Karpas-422 (cell line): ENCODE measurements at regions not wholly inside any gene's neighbourhood (a gene's known extent, or its start where the extent isn't known, plus 50 kb on each side); places are given as distances from the start of the nearest gene placed in this dataset.

Experiments
- DNase-seq: peaks from one replicate; pipeline ENCODE4 v3.0.0-alpha.2; 2015
- H2AFZ ChIP-seq: fragments of 200-600 bp; sonication (generic); 2 replicates; pipeline ENCODE4 v1.6.1; 2014; ENCODE audit warnings: antibody characterized with exemption, low read length, mixed read lengths
- H3K27ac ChIP-seq: fragments of 200-600 bp; sonication (generic); 2 replicates; pipeline ENCODE4 v1.5.1; 2014; ENCODE audit warnings: mild to moderate bottlenecking, low read length, moderate library complexity
- H3K27me3 ChIP-seq: fragments of 200-600 bp; sonication (generic); 2 replicates; pipeline ENCODE4 v1.6.1; 2014; ENCODE audit warnings: low read length, mixed read lengths
- H3K36me3 ChIP-seq: fragments of 200-600 bp; sonication (generic); 2 replicates; pipeline ENCODE4 v1.6.1; 2014; ENCODE audit warnings: low read length, mixed read lengths; ENCODE audit not compliant: insufficient read depth
- H3K4me1 ChIP-seq: fragments of 200-600 bp; sonication (generic); 2 replicates; pipeline ENCODE4 v1.6.1; 2014; ENCODE audit warnings: mild to moderate bottlenecking, low read length, mixed read lengths
- H3K4me2 ChIP-seq: fragments of 200-600 bp; sonication (generic); 2 replicates; pipeline ENCODE4 v1.6.1; 2014; ENCODE audit warnings: low read length, low read depth, mild to moderate bottlenecking; ENCODE audit not compliant: poor library complexity, severe bottlenecking
- H3K4me3 ChIP-seq: fragments of 200-600 bp; sonication (generic); 2 replicates; pipeline ENCODE4 v1.5.1; 2014; ENCODE audit warnings: mild to moderate bottlenecking, antibody characterized with exemption, low read length, mixed read lengths
- H3K79me2 ChIP-seq: fragments of 200-600 bp; sonication (generic); 2 replicates; pipeline ENCODE4 v1.6.1; 2014; ENCODE audit warnings: mild to moderate bottlenecking, low read length, mixed read lengths
- H3K9ac ChIP-seq: fragments of 200-600 bp; sonication (generic); 2 replicates; pipeline ENCODE4 v1.6.0; 2014; ENCODE audit warnings: low read length
- H3K9me2 ChIP-seq: fragments of 200-600 bp; sonication (generic), shearing (Covaris generic); replicated peaks from 2 replicates; pipeline ENCODE4 v1.6.0; 2014; ENCODE audit warnings: mild to moderate bottlenecking, low read length, moderate library complexity; ENCODE audit not compliant: insufficient read depth
- H3K9me3 ChIP-seq: fragments of 300-700, 200-600 bp; sonication (generic); 2 replicates; pipeline ENCODE4 v1.6.1; 2014; ENCODE audit warnings: low read length, mixed read lengths
- H4K20me1 ChIP-seq: fragments of 200-600 bp; sonication (generic); 2 replicates; pipeline ENCODE4 v1.6.1; 2014; ENCODE audit warnings: mild to moderate bottlenecking, antibody characterized with exemption, low read length, low read depth; ENCODE audit not compliant: insufficient read depth

DNA sequence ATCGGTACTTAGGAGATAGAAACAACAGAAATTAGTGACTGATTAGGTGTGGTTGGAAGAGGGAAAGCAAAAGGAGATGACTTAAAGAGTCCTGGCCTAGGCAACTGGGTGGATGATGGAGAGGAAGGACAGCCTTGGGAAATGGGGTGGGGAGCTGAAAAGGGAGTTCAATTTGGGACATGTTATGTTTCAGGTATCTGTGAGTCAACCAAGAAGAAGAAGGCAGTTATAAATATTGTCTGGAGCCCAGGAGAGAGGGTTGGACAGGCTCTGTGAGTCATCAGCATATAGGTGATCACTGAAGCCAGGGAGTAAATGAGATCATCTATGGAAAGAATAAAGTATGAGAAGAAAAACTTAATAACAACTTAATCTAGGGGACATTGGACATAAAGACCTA lies 357.7 kb downstream of the NPR3 start:
- no peaks in the 10 kb centered on the region for H3K4me1 ChIP-seq
- H3K27me3 ChIP-seq: no peaks in the 10 kb centered on the region
- H3K9me3 ChIP-seq: no peaks in the 10 kb centered on the region
- H3K4me2 ChIP-seq: no peak overlapping the region
- no peaks in the 10 kb centered on the region for H4K20me1 ChIP-seq
- H3K79me2 ChIP-seq: no peaks in the 10 kb centered on the region
- no peak overlapping the region for H3K9ac ChIP-seq
- no peak overlapping the region for H3K27ac ChIP-seq
- no peaks in the 10 kb centered on the region for H3K9me2 ChIP-seq
- no peaks in the 10 kb centered on the region for H3K36me3 ChIP-seq
- no peak for DNase-seq
- H2AFZ ChIP-seq: no peak overlapping the region
- no peak overlapping the region for H3K4me3 ChIP-seq

DNA sequence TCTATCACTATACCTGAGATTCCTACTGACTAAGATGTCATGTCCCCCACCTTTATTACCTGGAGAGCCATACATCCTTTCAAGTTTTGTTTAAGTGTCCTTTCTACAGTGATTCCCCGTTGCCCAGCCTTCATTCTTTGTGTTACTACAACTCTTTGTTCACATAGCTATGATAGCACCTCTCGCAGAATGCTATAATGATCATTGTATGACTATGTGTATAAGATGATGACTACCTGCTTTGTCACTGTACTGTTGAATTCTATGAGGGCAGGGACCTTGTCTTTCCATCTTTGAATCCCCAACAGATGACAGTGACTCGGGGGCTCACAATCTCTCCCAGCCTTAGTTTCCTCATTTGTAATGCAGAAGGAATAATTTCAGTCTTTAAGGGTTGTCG lies 361.2 kb downstream of the NPR3 start:
- Histone ChIP-seq H3K9me3 (no peaks in the 10 kb centered on the region), H3K27ac (no peak overlapping the region), H3K9me2 (no peaks in the 10 kb centered on the region), H3K79me2 (no peaks in the 10 kb centered on the region), H3K4me3 (no peak overlapping the region), H3K4me1 (no peaks in the 10 kb centered on the region), H3K9ac (no peak overlapping the region), H4K20me1 (no peaks in the 10 kb centered on the region), H3K27me3 (no peaks in the 10 kb centered on the region), H2AFZ (no peak overlapping the region), H3K4me2 (no peak overlapping the region), H3K36me3 (no peaks in the 10 kb centered on the region)
- DNase-seq: no peak

GRCh38 chr5:33072726-33073125 lies 361.6 kb downstream of the NPR3 start:
- Histone ChIP-seq H3K27ac (no peak overlapping the region), H3K4me3 (no peak overlapping the region), H3K4me2 (no peak overlapping the region), H3K36me3 (no peaks in the 10 kb centered on the region), H2AFZ (no peak overlapping the region), H3K27me3 (no peaks in the 10 kb centered on the region), H3K4me1 (no peaks in the 10 kb centered on the region), H3K9me3 (no peaks in the 10 kb centered on the region), H3K79me2 (no peaks in the 10 kb centered on the region), H3K9ac (no peak overlapping the region), H3K9me2 (no peaks in the 10 kb centered on the region), H4K20me1 (no peaks in the 10 kb centered on the region)
- DNase-seq: no peak

DNA sequence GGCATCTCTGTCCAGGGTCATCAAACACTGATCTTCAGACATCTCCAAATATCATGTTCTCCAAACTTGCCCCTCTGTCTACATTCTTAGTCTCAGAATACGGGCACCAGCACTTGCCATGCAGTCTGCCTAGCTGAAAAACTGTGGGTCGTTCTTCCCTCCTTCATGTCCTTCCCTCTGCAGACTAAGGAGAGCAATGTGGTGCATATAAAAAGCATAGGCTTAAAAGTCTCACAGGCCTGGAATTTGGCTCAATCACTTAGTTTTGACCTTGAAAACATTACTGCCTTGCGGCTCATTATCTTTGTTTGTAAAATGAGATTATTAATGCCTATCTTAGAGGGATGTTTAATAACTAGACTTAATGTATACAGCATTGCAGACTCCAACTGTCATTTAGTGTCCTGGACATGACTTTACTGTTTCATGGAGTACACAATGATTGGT lies 362.8 kb downstream of the NPR3 start:
- Histone ChIP-seq H3K27me3 (no peaks in the 10 kb centered on the region), H3K9me3 (no peaks in the 10 kb centered on the region), H3K9ac (no peak overlapping the region), H3K4me3 (no peak overlapping the region), H3K4me2 (no peak overlapping the region), H3K9me2 (no peaks in the 10 kb centered on the region), H4K20me1 (no peaks in the 10 kb centered on the region), H3K36me3 (no peaks in the 10 kb centered on the region), H3K27ac (no peak overlapping the region), H2AFZ (no peak overlapping the region), H3K79me2 (no peaks in the 10 kb centered on the region), H3K4me1 (no peaks in the 10 kb centered on the region)
- DNase-seq: no peak

- no peaks in the 10 kb centered on the region for H3K79me2 ChIP-seq
- no peak overlapping the region for H3K27ac ChIP-seq
- no peaks in the 10 kb centered on the region for H3K27me3 ChIP-seq
- H3K4me3 ChIP-seq: no peak overlapping the region
- H2AFZ ChIP-seq: no peak overlapping the region
- H3K9ac ChIP-seq: no peak overlapping the region
- no peaks in the 10 kb centered on the region for H3K4me1 ChIP-seq
- no peak for DNase-seq
- no peaks in the 10 kb centered on the region for H4K20me1 ChIP-seq
- no peak overlapping the region for H3K4me2 ChIP-seq
- no peaks in the 10 kb centered on the region for H3K9me2 ChIP-seq
- no peaks in the 10 kb centered on the region for H3K9me3 ChIP-seq
- H3K36me3 ChIP-seq: no peaks in the 10 kb centered on the region
Observed at GRCh38 chr5:33074548-33074947, 363.4 kb downstream of the NPR3 start.

- no peaks in the 10 kb centered on the region for H3K36me3 ChIP-seq
- H3K9me3 ChIP-seq: no peaks in the 10 kb centered on the region
- no peak overlapping the region for H3K4me2 ChIP-seq
- no peak overlapping the region for H3K4me3 ChIP-seq
- DNase-seq: no peak
- H2AFZ ChIP-seq: no peak overlapping the region
- H3K27ac ChIP-seq: no peak overlapping the region
- no peak overlapping the region for H3K9ac ChIP-seq
- H4K20me1 ChIP-seq: no peaks in the 10 kb centered on the region
- H3K79me2 ChIP-seq: no peaks in the 10 kb centered on the region
- no peaks in the 10 kb centered on the region for H3K4me1 ChIP-seq
- H3K9me2 ChIP-seq: no peaks in the 10 kb centered on the region
- no peaks in the 10 kb centered on the region for H3K27me3 ChIP-seq
Observed at GRCh38 chr5:33075731-33076130, 364.6 kb downstream of the NPR3 start.

GRCh38 chr5:33079548-33079947 lies 361.2 kb upstream of the TARS1 start:
- Histone ChIP-seq H3K36me3 (no peaks in the 10 kb centered on the region), H3K9ac (no peak overlapping the region), H3K27me3 (no peaks in the 10 kb centered on the region), H4K20me1 (no peaks in the 10 kb centered on the region), H3K4me3 (no peak overlapping the region), H2AFZ (no peak overlapping the region), H3K4me2 (no peak overlapping the region), H3K9me3 (no peaks in the 10 kb centered on the region), H3K4me1 (no peaks in the 10 kb centered on the region), H3K79me2 (no peaks in the 10 kb centered on the region), H3K27ac (no peak overlapping the region), H3K9me2 (no peaks in the 10 kb centered on the region)
- DNase-seq: no peak

DNA sequence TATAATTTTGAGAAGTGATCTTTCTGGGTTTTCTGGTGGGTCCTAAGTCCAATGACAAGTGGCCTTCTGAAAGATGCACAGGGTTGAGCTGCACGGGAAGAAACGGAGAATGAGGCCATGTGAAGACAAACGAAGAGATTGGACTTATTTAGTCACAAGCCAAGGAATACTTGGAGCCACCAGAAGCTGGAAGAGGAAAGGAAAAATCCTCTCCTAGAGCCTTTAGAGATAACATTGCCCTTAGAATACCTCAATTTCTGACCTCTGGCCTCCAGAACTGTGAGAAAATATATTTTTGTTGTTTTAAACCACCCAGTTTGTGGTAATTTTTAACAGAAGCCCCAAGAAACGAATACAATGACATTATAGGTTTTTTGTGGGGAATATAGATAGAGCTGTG lies 360.5 kb upstream of the TARS1 start:
- Histone ChIP-seq H3K9ac (no peak overlapping the region), H3K36me3 (no peaks in the 10 kb centered on the region), H4K20me1 (no peaks in the 10 kb centered on the region), H3K9me3 (no peaks in the 10 kb centered on the region), H3K4me3 (no peak overlapping the region), H3K79me2 (no peaks in the 10 kb centered on the region), H3K4me1 (no peaks in the 10 kb centered on the region), H3K27ac (no peak overlapping the region), H3K27me3 (no peaks in the 10 kb centered on the region), H3K9me2 (no peaks in the 10 kb centered on the region), H2AFZ (no peak overlapping the region), H3K4me2 (no peak overlapping the region)
- DNase-seq: no peak

- no peaks in the 10 kb centered on the region for H3K27me3 ChIP-seq
- no peaks in the 10 kb centered on the region for H3K9me2 ChIP-seq
- H3K4me1 ChIP-seq: no peaks in the 10 kb centered on the region
- no peak overlapping the region for H3K4me3 ChIP-seq
- no peak overlapping the region for H2AFZ ChIP-seq
- H3K79me2 ChIP-seq: no peaks in the 10 kb centered on the region
- H3K36me3 ChIP-seq: no peaks in the 10 kb centered on the region
- DNase-seq: no peak
- no peaks in the 10 kb centered on the region for H3K9me3 ChIP-seq
- H3K27ac ChIP-seq: no peak overlapping the region
- no peak overlapping the region for H3K4me2 ChIP-seq
- no peak overlapping the region for H3K9ac ChIP-seq
- H4K20me1 ChIP-seq: no peaks in the 10 kb centered on the region
Observed at GRCh38 chr5:33088176-33088575, 352.6 kb upstream of the TARS1 start.
